K562 (cell line): ENCODE measurements at regions not wholly inside any gene's neighbourhood (a gene's known extent, or its start where the extent isn't known, plus 50 kb on each side); places are given as distances from the start of the nearest gene placed in this dataset.
A peak's percentile ranks its signal among the peaks of the same experiment; 100 is the strongest.

Source experiments
- ATAC-seq: fragments of 200-7000 bp; cut with Tn5 transposase; 3 replicates; pipeline ENCODE4 v1.9.1; 2020; ENCODE audit warnings: moderate library complexity
- BruUV-seq: library from RNA; stranded (reverse); fragments of 400-500 nt; replicated peaks from 2 replicates; lab custom pipeline; 2021; lab: Mats Ljungman, UMichigan
- CTCF ChIA-PET: fragments of 300-600 bp; formaldehyde crosslinking; extraction: SDS; loops from one replicate; lab custom pipeline; 2021; ENCODE audit warnings: low intra/inter-chr PET ratio; lab: Yijun Ruan, JAX
- POLR2A ChIA-PET: fragments of 300-600, 350-650 bp; sonication (Branson Sonifier 250); formaldehyde crosslinking; extraction: SDS; loops from one replicate; lab custom pipeline; 2021; ENCODE audit warnings: antibody characterized with exemption, inconsistent platforms; lab: Yijun Ruan, JAX
- DNase-seq, 4 experiments: peaks; one replicate each; pipeline versions ENCODE4 v3.0.0 to v3.0.0-alpha.2; 2011 to 2018; ENCODE audit warnings: low spot score in 3 of 4, mixed read lengths in 3 of 4; ENCODE audit errors: extremely low read depth in 1 of 4
- FAIRE-seq: peaks from 2 replicates; lab custom pipeline; 2011; peaks lifted over from hg19 to GRCh38; lab: Jason Lieb, UNC
- H2AFZ ChIP-seq: 2 replicates; pipeline ENCODE4 v1.6.0; 2011; ENCODE audit warnings: low read depth, low read length, control low read depth, inconsistent platforms
- H3K27ac ChIP-seq: fragments of 200-600 bp; 3 replicates; pipeline ENCODE4 v1.8.0; 2011; ENCODE audit warnings: low read depth, mild to moderate bottlenecking, control low read depth, inconsistent platforms, low read length, moderate library complexity, mixed read lengths; ENCODE audit errors: extremely low read depth
- H3K27me3 ChIP-seq, 2 experiments: fragments of 300-600 bp in 1 of 2; 2 replicates in 1 of 2; 3 replicates in 1 of 2; pipeline versions ENCODE4 v1.6.0 to v1.8.0; 2011; ENCODE audit warnings: inconsistent platforms in 2 of 2, low read length in 2 of 2, mild to moderate bottlenecking in 1 of 2, mixed read lengths in 1 of 2, moderate library complexity in 1 of 2; ENCODE audit not compliant: control insufficient read depth in 2 of 2, insufficient read depth in 2 of 2
- H3K36me3 ChIP-seq: fragments of 300-600 bp; 3 replicates; pipeline ENCODE4 v1.8.0; 2011; ENCODE audit warnings: mild to moderate bottlenecking, low read length, inconsistent platforms; ENCODE audit not compliant: control insufficient read depth, insufficient read depth
- H3K4me1 ChIP-seq, 2 experiments: fragments of 200-600 bp in 1 of 2; replicated peaks in 1 of 2; 2 replicates in 1 of 2; 3 replicates in 1 of 2; pipeline versions ENCODE4 v1.5.1 to v1.8.0; 2011; ENCODE audit warnings: inconsistent platforms in 2 of 2, low read length in 2 of 2, mild to moderate bottlenecking in 1 of 2, mixed read lengths in 1 of 2, moderate library complexity in 1 of 2; ENCODE audit not compliant: control insufficient read depth in 2 of 2, insufficient read depth in 2 of 2
- H3K4me2 ChIP-seq: 2 replicates; pipeline ENCODE4 v1.6.1; 2011; ENCODE audit warnings: low read length, control low read depth, inconsistent platforms, mixed read lengths; ENCODE audit not compliant: insufficient read depth
- H3K4me3 ChIP-seq: fragments of 200-600 bp; sonication (generic), shearing (Covaris generic); 2 replicates; pipeline ENCODE4 v1.5.1; 2016; ENCODE audit warnings: control low read depth, inconsistent platforms
- H3K79me2 ChIP-seq: fragments of 200-600 bp; 3 replicates; pipeline ENCODE4 v1.8.0; 2011; ENCODE audit warnings: low read length, inconsistent platforms; ENCODE audit not compliant: control insufficient read depth, insufficient read depth
- H3K9ac ChIP-seq, 2 experiments: 2 replicates each; pipeline versions ENCODE4 v1.6.0 to v1.6.1; 2011; ENCODE audit warnings: low read depth in 2 of 2, low read length in 2 of 2, control low read depth in 1 of 2, inconsistent platforms in 1 of 2, mild to moderate bottlenecking in 1 of 2, mixed read lengths in 1 of 2; ENCODE audit not compliant: insufficient read depth in 1 of 2
- H3K9me1 ChIP-seq: one replicate; pipeline ENCODE4 v1.6.0; 2011; ENCODE audit warnings: inconsistent platforms, mild to moderate bottlenecking, low read length, moderate library complexity; ENCODE audit not compliant: control insufficient read depth, insufficient read depth
- H3K9me3 ChIP-seq: replicated peaks from 2 replicates; pipeline ENCODE4 v1.5.1; 2011; ENCODE audit warnings: low read depth, low read length, inconsistent platforms; ENCODE audit not compliant: control insufficient read depth, insufficient read depth
- H4K20me1 ChIP-seq: replicated peaks from 2 replicates; pipeline ENCODE4 v1.6.1; 2011; ENCODE audit warnings: low read length, inconsistent platforms, mixed read lengths; ENCODE audit not compliant: control insufficient read depth, insufficient read depth
- ARHGAP35 ChIP-seq: fragments of 450-650 bp; IDR thresholded peaks from 2 replicates; pipeline ENCODE4 v1.6.1; 2018; ENCODE audit not compliant: partially characterized antibody
- ZBTB33 ChIP-seq: sonication (generic); formaldehyde crosslinking; IDR thresholded peaks from 2 replicates; pipeline ENCODE4 v1.8.1; 2023; ENCODE audit warnings: mild to moderate bottlenecking, missing genetic modification reagents
- WGBS: fragments of 100-300 bp; shearing (Covaris generic); methylation state at CpG from one replicate; pipeline ENCODE4 v1.1.6; 2016; ENCODE audit warnings: low coverage, mixed read lengths; ENCODE audit not compliant: insufficient coverage; ENCODE audit errors: missing lambda C conversion rate; 5-methylcytosine and 5-hydroxymethylcytosine counted together
- in situ Hi-C: fragments of 300-500 bp; cut with MboI; formaldehyde crosslinking; loops from 4 replicates; pipeline ENCODE4 v1.15.0; 2018; ENCODE audit warnings: inconsistent platforms, mixed read lengths
- intact Hi-C: fragments of 100-400 bp; cut with micrococcal nuclease; formaldehyde crosslinking; loops from 2 replicates; pipeline ENCODE4 v1.14.2; 2022

- no peaks in the 10 kb centered on the region for H3K9me3 ChIP-seq
- H4K20me1 ChIP-seq = no peaks in the 10 kb centered on the region
- ChIA-PET CTCF (no interaction called here), POLR2A (no interaction called here)
- H3K36me3 ChIP-seq = no peaks in the 10 kb centered on the region
- H3K27me3 ChIP-seq = no peaks in the 10 kb centered on the region
- no TSS peak for BruUV-seq
- intact Hi-C loops (no loop called here), in situ Hi-C loops (no loop called here)
- H3K79me2 ChIP-seq = no peaks in the 10 kb centered on the region
- no peak overlapping the region for H3K4me3 ChIP-seq
- FAIRE-seq = no peak
- WGBS = 87% methylated on average over 27 of the region's 53 CpGs
- H2AFZ ChIP-seq = no peak overlapping the region
- no peaks in the 10 kb centered on the region for H3K9me1 ChIP-seq
- TF ChIP-seq ARHGAP35 (no peak), ZBTB33 (CRISPR knock-in tag) (peak; percentile 85)
- no peak overlapping the region for H3K9ac ChIP-seq
- H3K4me2 ChIP-seq = no peak overlapping the region
- DNase-seq = no peak
- peaks cover 13 to 36% of the 10 kb centered on the region in 2 experiments for H3K4me1 ChIP-seq
- ATAC-seq = no peak
- H3K27ac ChIP-seq = no peak overlapping the region
Observed at GRCh38 chr5:116361171-116361967, 213.3 kb downstream of the SEMA6A start.
